CD14-positive monocyte (primary cell): ENCODE measurements at regions not wholly inside any gene's neighbourhood (a gene's known extent, or its start where the extent isn't known, plus 50 kb on each side); places are given as distances from the start of the nearest gene placed in this dataset.

ENCODE experiments used
- DNase-seq, 3 donors: peaks; one replicate each; pipeline ENCODE4 v3.0.0-alpha.2; 2011 to 2022
- H2AFZ ChIP-seq: 2 replicates; pipeline ENCODE4 v1.6.0; 2012; ENCODE audit warnings: mild to moderate bottlenecking, low read depth, low read length, inconsistent platforms; ENCODE audit not compliant: insufficient read depth, poor library complexity, severe bottlenecking
- H3K27ac ChIP-seq, 2 donors: 1 replicate in 1 of 2; 2 replicates in 1 of 2; pipeline ENCODE4 v1.5.1; 2012 to 2013; ENCODE audit warnings: low read length in 2 of 2, control low read depth in 1 of 2, inconsistent platforms in 1 of 2, low read depth in 1 of 2, mild to moderate bottlenecking in 1 of 2
- H3K27me3 ChIP-seq, 2 donors: one replicate each; pipeline versions ENCODE4 v1.6.0 to v1.6.1; 2011 to 2013; ENCODE audit warnings: low read length in 2 of 2; ENCODE audit not compliant: control insufficient read depth in 2 of 2, insufficient read depth in 2 of 2
- H3K36me3 ChIP-seq, 2 donors: replicated peaks in 1 of 2; 1 replicate in 1 of 2; 2 replicates in 1 of 2; pipeline versions ENCODE4 v1.5.1 to v1.6.1; 2012 to 2013; ENCODE audit warnings: low read length in 2 of 2, control low read depth in 1 of 2, inconsistent platforms in 1 of 2, mild to moderate bottlenecking in 1 of 2; ENCODE audit not compliant: insufficient read depth in 2 of 2, control insufficient read depth in 1 of 2
- H3K4me1 ChIP-seq, 2 donors: 1 replicate in 1 of 2; 2 replicates in 1 of 2; pipeline versions ENCODE4 v1.5.1 to v1.6.1; 2012 to 2013; ENCODE audit warnings: low read length in 2 of 2, control low read depth in 1 of 2, inconsistent platforms in 1 of 2, mild to moderate bottlenecking in 1 of 2, moderate library complexity in 1 of 2; ENCODE audit not compliant: insufficient read depth in 2 of 2, control insufficient read depth in 1 of 2
- H3K4me2 ChIP-seq: replicated peaks from 2 replicates; pipeline ENCODE3; 2012; ENCODE audit warnings: low read length, moderate library complexity, mild to moderate bottlenecking; ENCODE audit not compliant: poor library complexity, severe bottlenecking; ENCODE audit errors: extremely low read depth
- H3K4me3 ChIP-seq, 3 experiments: fragments of 200-600 bp in 1 of 3; sonication (generic) in 1 of 3; replicated peaks in 1 of 3; 1 replicate in 2 of 3; 2 replicates in 1 of 3; pipeline ENCODE4 v1.5.1; 2011 to 2013; ENCODE audit warnings: low read length in 3 of 3, mild to moderate bottlenecking in 3 of 3, control low read depth in 2 of 3, low read depth in 2 of 3, inconsistent platforms in 1 of 3, moderate library complexity in 1 of 3
- H3K79me2 ChIP-seq: 2 replicates; pipeline ENCODE4 v1.6.0; 2012; ENCODE audit warnings: mild to moderate bottlenecking, control low read depth, inconsistent platforms, low read length, moderate library complexity; ENCODE audit not compliant: insufficient read depth
- H3K9ac ChIP-seq: 2 replicates; pipeline ENCODE4 v1.6.0; 2017; ENCODE audit warnings: low read length, mild to moderate bottlenecking; ENCODE audit not compliant: insufficient read depth, poor library complexity, severe bottlenecking
- H3K9me3 ChIP-seq, 2 donors: replicated peaks in 1 of 2; 1 replicate in 1 of 2; 2 replicates in 1 of 2; pipeline versions ENCODE4 v1.5.1 to v1.6.1; 2012 to 2013; ENCODE audit warnings: low read length in 2 of 2, control low read depth in 1 of 2; ENCODE audit not compliant: control insufficient read depth in 1 of 2, insufficient read depth in 1 of 2
- H4K20me1 ChIP-seq: 2 replicates; pipeline ENCODE4 v1.6.0; 2012; ENCODE audit warnings: mild to moderate bottlenecking, low read length, control low read depth, moderate library complexity; ENCODE audit not compliant: insufficient read depth
- H3K27ac Mint-ChIP-seq, 7 donors: one replicate each; pipeline ENCODE4 v1.8.0; 2020; ENCODE audit warnings: mild to moderate bottlenecking in 7 of 7, mixed read lengths in 7 of 7, moderate library complexity in 6 of 7, inconsistent platforms in 2 of 7
- H3K27me3 Mint-ChIP-seq, 3 donors: one replicate each; pipeline ENCODE4 v1.8.0; 2021 to 2022; ENCODE audit warnings: low read depth in 3 of 3, mild to moderate bottlenecking in 3 of 3, mixed read lengths in 3 of 3, moderate library complexity in 3 of 3, inconsistent platforms in 1 of 3
- H3K36me3 Mint-ChIP-seq, 2 donors: one replicate each; pipeline ENCODE4 v1.8.0; 2020; ENCODE audit warnings: mixed read lengths in 2 of 2, inconsistent platforms in 1 of 2, mild to moderate bottlenecking in 1 of 2
- H3K4me1 Mint-ChIP-seq: one replicate; pipeline ENCODE4 v1.8.0; 2020; ENCODE audit warnings: mild to moderate bottlenecking, mixed read lengths
- H3K4me3 Mint-ChIP-seq, 2 donors: one replicate each; pipeline ENCODE4 v1.8.0; 2020; ENCODE audit warnings: mild to moderate bottlenecking in 2 of 2, mixed read lengths in 2 of 2, moderate library complexity in 1 of 2
- H3K9me3 Mint-ChIP-seq, 7 donors: one replicate each; pipeline ENCODE4 v1.8.0; 2020 to 2022; ENCODE audit warnings: mixed read lengths in 7 of 7, mild to moderate bottlenecking in 6 of 7, moderate library complexity in 6 of 7, inconsistent platforms in 2 of 7
- CTCF ChIP-seq: fragments of 200-600 bp; IDR thresholded peaks from one replicate; pipeline ENCODE4 v1.8.0; 2022; ENCODE audit warnings: antibody characterized with exemption, mild to moderate bottlenecking
- WGBS: methylation state at CpG from one replicate; pipeline ENCODE4 v1.1.5; 2013; ENCODE audit warnings: missing lambda C conversion rate; ENCODE audit not compliant: insufficient coverage; 5-methylcytosine and 5-hydroxymethylcytosine counted together
- intact Hi-C, 2 donors: fragments of 100-400 bp; cut with micrococcal nuclease; formaldehyde crosslinking; loops; one replicate each; pipeline versions ENCODE4 v1.15.0 to v1.15.1; 2023

- H3K9ac ChIP-seq = no peak overlapping the region
- intact Hi-C loops = no loop called here
- H4K20me1 ChIP-seq = no peaks in the 10 kb centered on the region
- H3K4me1 ChIP-seq = no peaks in the 10 kb centered on the region
- no peak for TF ChIP-seq CTCF
- WGBS = 100% methylated on average over 1 of the region's 2 CpGs
- no peak overlapping the region for H3K27ac Mint-ChIP-seq
- no peaks in the 10 kb centered on the region for H3K79me2 ChIP-seq
- no peak for DNase-seq
- no peak overlapping the region for H3K27ac ChIP-seq
- H2AFZ ChIP-seq = no peak overlapping the region
- H3K27me3 ChIP-seq = no peaks in the 10 kb centered on the region
- H3K4me3 Mint-ChIP-seq = no peak overlapping the region
- no peaks in the 10 kb centered on the region for H3K36me3 ChIP-seq
- H3K9me3 ChIP-seq = no peaks in the 10 kb centered on the region
- no peaks in the 10 kb centered on the region for H3K36me3 Mint-ChIP-seq
- no peaks in the 10 kb centered on the region for H3K4me1 Mint-ChIP-seq
- peaks cover 0 to 3% (median 0%) of the 10 kb centered on the region in 7 donors for H3K9me3 Mint-ChIP-seq
- H3K27me3 Mint-ChIP-seq = peaks cover 0 to 2% (median 0%) of the 10 kb centered on the region in 3 donors
- no peak overlapping the region for H3K4me2 ChIP-seq
- H3K4me3 ChIP-seq = no peak overlapping the region
Measured at GRCh38 chr10:4212111-4212630, 427.2 kb upstream of the KLF6 start.

- Histone ChIP-seq H3K36me3 (no peaks in the 10 kb centered on the region), H3K4me3 (no peak overlapping the region), H4K20me1 (no peaks in the 10 kb centered on the region), H3K4me1 (no peaks in the 10 kb centered on the region), H3K27me3 (no peaks in the 10 kb centered on the region), H3K27ac (no peak overlapping the region), H3K4me2 (no peak overlapping the region), H3K9ac (no peak overlapping the region), H2AFZ (no peak overlapping the region), H3K79me2 (no peaks in the 10 kb centered on the region), H3K9me3 (peaks cover 0 to 3% of the 10 kb centered on the region in 2 donors)
- Mint-ChIP-seq H3K27ac (no peak overlapping the region), H3K27me3 (peaks cover 1 to 4% (median 2%) of the 10 kb centered on the region in 3 donors), H3K4me3 (no peak overlapping the region), H3K9me3 (peaks cover 0 to 5% (median 3%) of the 10 kb centered on the region in 7 donors), H3K4me1 (no peaks in the 10 kb centered on the region), H3K36me3 (no peaks in the 10 kb centered on the region)
- 100% methylated on average over 2 of the region's 5 CpGs for WGBS
- no peak for TF ChIP-seq CTCF
- no peak for DNase-seq
- intact Hi-C loops = no loop called here
Measured at GRCh38 chr10:4208499-4208898, 423.5 kb upstream of the KLF6 start.
